Type B pancreatic cell (in vitro differentiated cells): ENCODE measurements at regions not wholly inside any gene's neighbourhood (a gene's known extent, or its start where the extent isn't known, plus 50 kb on each side); places are given as distances from the start of the nearest gene placed in this dataset.

Source experiments
- DNase-seq: peaks from one replicate; pipeline ENCODE4 v3.0.0; 2021; ENCODE audit warnings: mixed read lengths; ENCODE audit not compliant: unreplicated experiment; ENCODE audit errors: extremely low spot score
- H3K27ac Mint-ChIP-seq: 2 replicates; pipeline ENCODE4 v1.8.0; 2021; ENCODE audit warnings: mild to moderate bottlenecking, mixed read lengths
- H3K27me3 Mint-ChIP-seq: 2 replicates; pipeline ENCODE4 v1.8.0; 2021; ENCODE audit warnings: mixed read lengths
- H3K36me3 Mint-ChIP-seq: 2 replicates; pipeline ENCODE4 v1.8.0; 2021; ENCODE audit warnings: mixed read lengths
- H3K4me1 Mint-ChIP-seq: one replicate; pipeline ENCODE4 v1.8.0; 2021; ENCODE audit warnings: mixed read lengths; ENCODE audit not compliant: unreplicated experiment
- H3K4me3 Mint-ChIP-seq: 2 replicates; pipeline ENCODE4 v1.8.0; 2021; ENCODE audit warnings: mild to moderate bottlenecking, mixed read lengths
- H3K9me3 Mint-ChIP-seq: 2 replicates; pipeline ENCODE4 v1.8.0; 2021; ENCODE audit warnings: mixed read lengths
- TF ChIP-seq, protein P1 (sequence below): fragments of 200-600 bp; sonication (generic); conservative IDR thresholded peaks from 2 replicates; pipeline ENCODE4 v1.5.0; 2021; ENCODE audit warnings: antibody characterized with exemption, mild to moderate bottlenecking

DNA sequence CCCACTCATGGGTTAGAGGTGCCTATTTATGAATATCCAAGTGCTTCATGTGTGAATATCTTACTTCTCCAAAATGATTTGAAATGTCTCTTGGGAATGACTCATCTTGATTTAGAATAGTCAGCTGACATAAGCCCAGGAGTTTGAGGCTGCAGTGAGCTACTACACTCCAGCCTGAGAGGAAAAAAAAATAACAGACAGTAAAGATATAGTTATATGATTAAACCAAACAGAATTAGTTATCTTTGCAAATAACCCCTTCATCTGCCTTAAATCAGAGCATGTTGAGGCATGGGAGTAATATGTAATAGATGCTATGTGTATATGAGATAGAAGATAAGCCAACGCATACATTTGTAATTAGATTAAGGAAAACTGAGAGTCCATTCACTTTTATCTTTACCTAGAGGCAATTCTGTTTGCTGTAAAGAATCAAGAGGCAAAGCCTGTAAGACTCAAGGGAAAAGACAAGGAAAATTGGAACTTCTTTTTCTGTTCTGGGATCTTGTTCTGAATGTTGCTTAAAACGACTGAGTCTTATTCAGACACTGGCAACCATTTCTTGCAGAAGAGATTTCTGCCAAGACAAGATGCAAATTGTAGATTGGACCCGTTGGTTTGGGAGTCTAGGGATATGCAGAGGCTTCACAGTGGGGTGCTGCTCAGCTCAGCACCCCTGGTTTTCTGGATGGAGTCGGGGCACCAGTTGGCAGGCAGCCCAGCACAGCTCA is 104.4 kb downstream of the LIPG start:
- no peaks in the 10 kb centered on the region for H3K36me3 Mint-ChIP-seq
- peaks cover 20% of the 10 kb centered on the region for H3K4me1 Mint-ChIP-seq
- H3K4me3 Mint-ChIP-seq: no peak overlapping the region
- no peaks in the 10 kb centered on the region for H3K9me3 Mint-ChIP-seq
- H3K27ac Mint-ChIP-seq: no peak overlapping the region
- H3K27me3 Mint-ChIP-seq: peaks cover 24% of the 10 kb centered on the region
- no peak for DNase-seq
- TF ChIP-seq, protein P1, sequence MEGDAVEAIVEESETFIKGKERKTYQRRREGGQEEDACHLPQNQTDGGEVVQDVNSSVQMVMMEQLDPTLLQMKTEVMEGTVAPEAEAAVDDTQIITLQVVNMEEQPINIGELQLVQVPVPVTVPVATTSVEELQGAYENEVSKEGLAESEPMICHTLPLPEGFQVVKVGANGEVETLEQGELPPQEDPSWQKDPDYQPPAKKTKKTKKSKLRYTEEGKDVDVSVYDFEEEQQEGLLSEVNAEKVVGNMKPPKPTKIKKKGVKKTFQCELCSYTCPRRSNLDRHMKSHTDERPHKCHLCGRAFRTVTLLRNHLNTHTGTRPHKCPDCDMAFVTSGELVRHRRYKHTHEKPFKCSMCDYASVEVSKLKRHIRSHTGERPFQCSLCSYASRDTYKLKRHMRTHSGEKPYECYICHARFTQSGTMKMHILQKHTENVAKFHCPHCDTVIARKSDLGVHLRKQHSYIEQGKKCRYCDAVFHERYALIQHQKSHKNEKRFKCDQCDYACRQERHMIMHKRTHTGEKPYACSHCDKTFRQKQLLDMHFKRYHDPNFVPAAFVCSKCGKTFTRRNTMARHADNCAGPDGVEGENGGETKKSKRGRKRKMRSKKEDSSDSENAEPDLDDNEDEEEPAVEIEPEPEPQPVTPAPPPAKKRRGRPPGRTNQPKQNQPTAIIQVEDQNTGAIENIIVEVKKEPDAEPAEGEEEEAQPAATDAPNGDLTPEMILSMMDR: no peak

DNA sequence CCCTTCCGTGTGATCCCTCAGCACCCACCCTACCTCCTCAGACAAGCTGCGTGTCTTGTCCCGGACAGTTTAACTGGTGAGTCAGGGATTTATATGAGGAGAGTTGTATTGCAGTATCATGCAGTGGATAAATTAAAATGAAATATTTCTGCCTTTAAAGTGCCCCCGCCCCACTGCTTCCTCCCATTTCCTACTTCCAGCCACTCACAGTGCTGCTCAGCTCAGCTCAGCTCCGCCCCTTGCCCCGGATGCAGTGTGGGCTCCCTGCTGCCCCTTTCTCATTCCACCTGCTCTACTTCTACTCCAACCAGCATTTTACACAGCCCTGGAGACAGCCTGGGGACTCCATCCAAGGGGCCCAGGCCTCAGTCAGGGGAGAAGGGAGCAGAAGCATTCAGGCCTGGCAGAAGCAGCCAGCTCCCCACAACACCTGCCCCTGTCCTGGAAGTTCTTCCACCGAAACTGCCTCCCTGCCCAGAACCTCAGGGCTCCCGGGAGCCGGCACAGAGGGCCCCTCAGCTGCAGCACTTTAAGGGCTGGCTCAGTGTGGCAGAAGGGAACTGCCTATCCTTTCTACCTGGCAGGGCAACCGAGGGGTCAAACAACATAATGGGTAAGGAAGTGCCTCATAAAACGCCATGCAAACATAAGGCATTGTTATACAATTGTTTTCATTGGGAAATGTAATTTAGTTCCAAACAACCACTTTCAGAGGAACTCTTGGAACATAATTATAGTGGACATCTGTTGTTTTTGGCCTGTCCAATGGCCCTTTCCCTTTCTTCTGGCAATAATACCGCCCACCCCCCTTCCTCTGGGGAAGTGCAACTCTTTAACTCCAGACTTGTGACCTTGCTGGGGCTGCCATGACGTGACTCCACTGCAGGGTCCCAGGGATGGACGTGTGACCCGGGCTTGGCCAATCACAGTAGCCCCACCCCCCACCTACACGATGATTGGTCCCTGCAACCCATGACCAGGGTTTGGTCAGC is 102.3 kb downstream of the LIPG start:
- H3K36me3 Mint-ChIP-seq: no peaks in the 10 kb centered on the region
- no peaks in the 10 kb centered on the region for H3K9me3 Mint-ChIP-seq
- H3K27me3 Mint-ChIP-seq: peaks cover 24% of the 10 kb centered on the region
- no peak overlapping the region for H3K27ac Mint-ChIP-seq
- H3K4me3 Mint-ChIP-seq: no peak overlapping the region
- H3K4me1 Mint-ChIP-seq: peaks cover 24% of the 10 kb centered on the region
- TF ChIP-seq, protein P1: no peak
- no peak for DNase-seq

DNA sequence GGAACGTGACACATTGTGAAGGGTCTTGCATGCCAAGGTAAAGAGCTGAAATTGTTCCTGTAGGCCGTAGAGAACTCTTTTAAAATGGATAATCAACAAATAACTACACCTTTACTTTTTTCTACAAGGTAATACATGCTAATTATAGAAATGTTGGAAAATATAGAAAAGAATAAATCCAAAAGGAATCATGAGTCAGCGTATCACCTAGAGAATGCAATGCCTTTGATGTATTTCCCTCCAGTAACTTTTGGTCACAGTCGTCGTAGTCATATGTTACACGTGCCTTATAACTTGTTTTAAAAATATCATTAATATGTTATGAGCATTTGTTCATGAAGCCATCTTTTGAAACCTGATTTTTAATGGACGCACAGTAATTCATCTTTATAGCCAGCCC is 100.6 kb downstream of the LIPG start:
- no peak for DNase-seq
- Mint-ChIP-seq H3K36me3 (no peaks in the 10 kb centered on the region), H3K4me3 (no peak overlapping the region), H3K9me3 (no peaks in the 10 kb centered on the region), H3K4me1 (peaks cover 18% of the 10 kb centered on the region), H3K27ac (no peak overlapping the region), H3K27me3 (peaks cover 22% of the 10 kb centered on the region)
- TF ChIP-seq, protein P1: no peak

DNA sequence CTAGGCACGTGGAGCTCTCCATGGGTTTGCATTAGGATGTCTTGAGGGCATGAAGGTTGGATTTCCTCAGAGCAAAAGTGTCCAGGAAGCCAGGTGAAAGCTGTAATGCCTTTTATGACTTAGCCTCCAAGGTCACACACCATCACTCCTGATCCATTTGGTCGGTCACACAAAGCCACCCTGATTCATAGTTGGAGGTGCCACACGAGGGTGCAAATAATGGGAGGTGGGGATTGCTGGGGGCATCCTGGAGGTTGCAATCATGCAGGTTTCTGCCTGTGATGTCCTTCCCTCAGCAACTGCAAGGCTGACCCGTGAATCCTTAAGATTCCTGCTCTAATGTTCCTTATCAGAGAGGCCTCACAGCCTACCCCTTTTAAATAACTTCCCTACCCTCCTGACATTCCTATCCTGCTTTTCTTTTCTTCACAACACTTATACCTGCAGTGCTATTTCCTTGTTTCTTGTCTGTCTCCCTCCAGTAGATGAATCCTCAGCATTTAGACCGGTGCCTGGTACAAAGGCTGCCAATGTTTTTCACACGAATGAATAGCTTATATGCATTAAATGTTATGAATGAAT is 97.1 kb downstream of the LIPG start:
- peaks cover 10% of the 10 kb centered on the region for H3K4me1 Mint-ChIP-seq
- no peaks in the 10 kb centered on the region for H3K36me3 Mint-ChIP-seq
- TF ChIP-seq, protein P1: no peak
- H3K9me3 Mint-ChIP-seq: no peaks in the 10 kb centered on the region
- H3K27ac Mint-ChIP-seq: no peak overlapping the region
- H3K4me3 Mint-ChIP-seq: no peak overlapping the region
- peaks cover 10% of the 10 kb centered on the region for H3K27me3 Mint-ChIP-seq
- no peak for DNase-seq

DNA sequence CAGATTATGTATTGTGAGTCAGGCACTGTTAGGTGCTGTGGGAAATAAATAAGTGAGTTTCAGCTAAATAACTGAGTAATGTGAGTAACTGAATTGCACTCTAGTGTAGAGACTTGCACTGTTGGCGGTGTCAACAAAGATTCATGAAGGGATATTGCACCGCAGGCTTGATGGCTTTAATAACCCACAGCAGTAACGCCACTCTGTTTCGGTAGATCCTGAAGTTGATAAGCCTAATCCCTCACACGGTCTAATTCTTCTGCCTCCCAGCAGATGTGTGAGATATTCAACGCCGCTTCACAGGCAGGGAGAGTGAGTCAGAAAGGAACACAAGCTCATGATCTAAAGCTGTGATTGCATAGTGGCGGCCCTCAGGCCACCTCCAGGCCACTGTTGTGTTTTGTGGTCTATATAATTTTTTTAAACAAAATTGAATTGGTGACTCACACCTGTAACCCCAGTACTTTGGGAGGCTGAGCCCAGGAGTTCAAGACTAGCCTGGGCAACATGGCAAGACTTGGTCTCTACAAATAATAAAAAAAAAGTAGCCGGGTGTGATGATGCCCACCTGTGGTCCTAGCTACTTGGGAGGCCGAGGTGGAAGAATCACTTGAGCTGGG is 94.3 kb downstream of the LIPG start:
- Mint-ChIP-seq H3K4me3 (no peak overlapping the region), H3K27ac (no peak overlapping the region), H3K36me3 (no peaks in the 10 kb centered on the region), H3K4me1 (peaks cover 10% of the 10 kb centered on the region), H3K9me3 (no peaks in the 10 kb centered on the region), H3K27me3 (peaks cover 14% of the 10 kb centered on the region)
- TF ChIP-seq, protein P1: no peak
- no peak for DNase-seq
